ENCODE measurements at regions not wholly inside any gene's neighbourhood (a gene's known extent, or its start where the extent isn't known, plus 50 kb on each side); places are given as distances from the start of the nearest gene placed in this dataset.
A peak's percentile ranks its signal among the peaks of the same experiment; 100 is the strongest.

DNA sequence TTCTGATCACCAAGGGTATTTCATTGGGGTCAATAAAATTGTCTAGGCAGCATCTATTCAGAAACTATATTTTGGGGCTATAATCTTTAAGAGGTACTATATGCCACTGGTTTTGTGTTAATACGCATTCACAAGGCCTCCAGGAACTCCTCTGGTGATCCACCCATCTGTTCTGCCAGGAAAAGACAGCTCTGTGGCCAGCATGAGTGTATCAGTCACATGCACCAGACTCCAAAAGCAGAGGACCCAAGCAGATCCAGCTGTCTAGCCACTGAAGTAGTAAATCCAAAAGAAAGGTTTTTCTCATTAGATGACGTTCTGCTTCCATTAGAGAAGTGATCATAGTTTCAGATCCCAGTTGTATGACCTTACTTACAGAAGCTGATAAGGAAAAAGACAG, 199.6 kb upstream of the CELF2 start:
- H3K27ac ChIP-seq, result peak overlapping the region in 1 of 4 donors; percentile 16
- H3K4me1 ChIP-seq, result peaks cover 0 to 35% (median 21%) of the 10 kb centered on the region in 4 donors
- TF ChIP-seq, protein P1, sequence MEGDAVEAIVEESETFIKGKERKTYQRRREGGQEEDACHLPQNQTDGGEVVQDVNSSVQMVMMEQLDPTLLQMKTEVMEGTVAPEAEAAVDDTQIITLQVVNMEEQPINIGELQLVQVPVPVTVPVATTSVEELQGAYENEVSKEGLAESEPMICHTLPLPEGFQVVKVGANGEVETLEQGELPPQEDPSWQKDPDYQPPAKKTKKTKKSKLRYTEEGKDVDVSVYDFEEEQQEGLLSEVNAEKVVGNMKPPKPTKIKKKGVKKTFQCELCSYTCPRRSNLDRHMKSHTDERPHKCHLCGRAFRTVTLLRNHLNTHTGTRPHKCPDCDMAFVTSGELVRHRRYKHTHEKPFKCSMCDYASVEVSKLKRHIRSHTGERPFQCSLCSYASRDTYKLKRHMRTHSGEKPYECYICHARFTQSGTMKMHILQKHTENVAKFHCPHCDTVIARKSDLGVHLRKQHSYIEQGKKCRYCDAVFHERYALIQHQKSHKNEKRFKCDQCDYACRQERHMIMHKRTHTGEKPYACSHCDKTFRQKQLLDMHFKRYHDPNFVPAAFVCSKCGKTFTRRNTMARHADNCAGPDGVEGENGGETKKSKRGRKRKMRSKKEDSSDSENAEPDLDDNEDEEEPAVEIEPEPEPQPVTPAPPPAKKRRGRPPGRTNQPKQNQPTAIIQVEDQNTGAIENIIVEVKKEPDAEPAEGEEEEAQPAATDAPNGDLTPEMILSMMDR (IDR thresholded peaks at IDR 0.05), result no peak
- TF ChIP-seq POLR2AphosphoS5 (IDR thresholded peaks at IDR 0.05), result peak in 1 of 4 donors; percentile 43
- DNase-seq, result peak; percentile 78
- H3K27me3 ChIP-seq, result no peaks in the 10 kb centered on the region
- WGBS, 2 donors, result 78 to 82% methylated on average over 2 of the region's 2 CpGs
- H3K9me3 ChIP-seq, result no peaks in the 10 kb centered on the region
- H3K4me3 ChIP-seq, result no peak overlapping the region
- intact Hi-C loops (cut with DNase I), result no loop called here
- H3K36me3 ChIP-seq, result no peaks in the 10 kb centered on the region

DNA sequence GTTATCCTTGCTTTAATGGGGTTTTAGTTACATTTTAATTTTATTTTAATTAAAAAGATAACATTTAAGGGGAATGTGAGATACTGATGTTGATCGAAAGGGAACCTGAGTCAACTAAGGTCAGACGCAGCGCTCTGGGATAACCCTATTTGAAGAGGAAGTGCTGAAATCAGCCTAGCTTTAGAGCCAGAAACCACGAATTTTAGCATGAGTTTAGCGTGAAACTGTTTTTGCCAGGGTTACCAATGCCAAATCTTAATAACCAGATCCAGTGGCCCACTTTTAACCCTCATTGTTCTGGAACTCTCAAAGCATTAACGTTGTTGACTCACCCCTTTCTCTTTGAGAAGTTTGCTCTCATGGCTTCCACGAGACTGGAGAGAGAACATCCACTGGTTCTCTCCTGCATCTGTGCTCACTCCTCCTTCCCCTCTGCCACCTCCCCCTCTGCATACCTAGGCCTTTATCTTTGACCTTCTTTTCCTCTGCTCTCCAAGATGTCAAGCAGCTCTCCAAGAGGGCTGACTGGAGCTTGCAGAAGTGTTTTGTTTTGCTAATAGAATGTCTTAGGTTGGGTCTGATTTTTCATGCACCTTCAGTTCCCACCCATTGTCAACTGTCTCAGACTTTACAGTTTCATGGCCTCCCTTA, 198.3 kb upstream of the CELF2 start:
- Histone ChIP-seq H3K27me3 (no peaks in the 10 kb centered on the region), H3K4me1 (peaks cover 0 to 47% (median 28%) of the 10 kb centered on the region in 4 donors), H3K36me3 (no peaks in the 10 kb centered on the region), H3K27ac (no peak overlapping the region), H3K4me3 (no peak overlapping the region), H3K9me3 (no peaks in the 10 kb centered on the region)
- DNase-seq, result no peak
- intact Hi-C loops (cut with DNase I), result no loop called here
- TF ChIP-seq POLR2AphosphoS5 (IDR thresholded peaks at IDR 0.05), result no peak
- TF ChIP-seq, protein P1 (IDR thresholded peaks at IDR 0.05), result no peak
- no peak for TF ChIP-seq POLR2A (IDR thresholded peaks at IDR 0.05)
- TF ChIP-seq EP300 (IDR thresholded peaks at IDR 0.05), result no peak
- 56 to 64% methylated on average over 7 of the region's 7 CpGs for WGBS, 2 donors

DNA sequence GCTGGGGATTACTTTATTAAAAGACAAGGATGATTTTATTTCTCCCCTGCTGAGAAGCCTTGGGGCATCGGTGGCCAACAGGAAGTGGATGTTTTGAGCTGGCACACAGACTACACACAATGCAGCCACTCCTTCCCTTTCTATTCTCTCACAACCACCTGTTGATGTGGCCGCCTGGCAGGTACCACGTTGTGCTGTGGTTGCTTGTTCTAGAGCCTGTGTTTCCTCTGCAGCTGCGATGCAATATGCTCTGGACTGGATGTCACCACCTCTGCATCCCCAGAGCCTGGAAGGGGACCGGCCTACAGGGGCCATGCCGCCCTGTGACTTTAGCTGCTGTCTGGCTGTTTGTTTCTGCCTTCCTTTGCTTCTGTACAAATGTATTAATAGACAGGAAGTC, 195.7 kb upstream of the CELF2 start:
- peak overlapping the region in 1 of 4 donors; percentile 81 for H3K27ac ChIP-seq
- peaks cover 0 to 40% (median 32%) of the 10 kb centered on the region in 4 donors for H3K4me1 ChIP-seq
- no peaks in the 10 kb centered on the region for H3K9me3 ChIP-seq
- DNase-seq, result no peak
- intact Hi-C loops (cut with DNase I), result no loop called here
- TF ChIP-seq EP300 (IDR thresholded peaks at IDR 0.05), result no peak
- no peaks in the 10 kb centered on the region for H3K36me3 ChIP-seq
- no peaks in the 10 kb centered on the region for H3K27me3 ChIP-seq
- WGBS, 2 donors, result 41 to 44% methylated on average over 6 of the region's 6 CpGs
- no peak overlapping the region for H3K4me3 ChIP-seq

DNA sequence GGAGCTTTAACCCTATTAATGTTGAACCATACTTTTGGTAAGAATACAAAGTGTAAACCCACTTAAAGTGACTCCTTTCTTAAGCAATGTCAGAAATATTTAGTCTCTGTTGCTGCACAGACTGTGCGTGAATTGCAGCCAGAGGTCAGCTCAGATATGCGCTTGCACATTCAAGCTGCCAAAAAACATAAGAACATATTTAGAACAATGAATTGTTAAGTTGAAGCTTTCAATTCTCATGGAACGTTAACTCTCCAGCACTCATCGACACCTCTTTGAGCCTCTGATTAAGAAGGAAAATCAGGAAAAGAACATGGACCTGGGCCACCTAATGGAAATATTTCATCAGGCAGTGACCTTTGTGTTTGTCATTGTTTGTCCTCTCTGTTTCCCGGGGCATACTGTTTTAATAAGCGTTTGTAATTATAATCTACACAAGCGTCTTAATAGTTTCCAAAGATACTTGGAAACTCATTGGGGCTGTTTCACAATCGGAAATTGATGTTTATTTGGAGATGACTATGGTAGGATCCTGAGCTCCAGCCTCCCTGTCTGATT, 193.0 kb upstream of the CELF2 start:
- no peak overlapping the region for H3K4me3 ChIP-seq
- H3K36me3 ChIP-seq, result no peaks in the 10 kb centered on the region
- 79 to 85% methylated on average over 8 of the region's 8 CpGs for WGBS, 2 donors
- DNase-seq, result peak; percentile 83
- H3K27me3 ChIP-seq, result no peaks in the 10 kb centered on the region
- H3K9me3 ChIP-seq, result no peaks in the 10 kb centered on the region
- TF ChIP-seq EP300 (IDR thresholded peaks at IDR 0.05) (no peak), POLR2AphosphoS5 (IDR thresholded peaks at IDR 0.05) (peak; percentile 8 to 28 (median 20))
- peak overlapping the region; percentile 47 to 81 (median 60) for H3K27ac ChIP-seq
- H3K4me1 ChIP-seq, result peaks cover 0 to 55% (median 36%) of the 10 kb centered on the region in 4 donors
- intact Hi-C loops (cut with DNase I), result no loop called here

DNA sequence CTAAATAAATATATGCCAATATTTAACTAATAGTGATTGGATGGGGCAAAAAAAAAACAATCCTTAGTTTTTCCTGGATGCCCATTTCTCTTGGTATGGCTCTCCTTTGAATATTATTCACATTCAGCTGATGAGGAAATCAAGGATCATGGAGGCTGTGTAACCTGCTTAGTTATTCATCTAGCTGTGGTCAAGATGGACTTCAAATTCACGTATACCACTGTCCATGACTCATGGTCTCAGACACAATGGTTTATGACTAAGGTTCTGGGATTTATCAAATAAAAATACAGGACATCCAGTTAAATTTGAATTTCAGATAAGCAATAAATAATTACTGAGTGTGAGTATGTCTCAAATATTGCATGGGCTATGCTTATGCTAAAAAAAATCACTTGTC, 191.5 kb upstream of the CELF2 start:
- Histone ChIP-seq H3K4me3 (no peak overlapping the region), H3K27ac (peak overlapping the region in 2 of 4 donors; percentile 69 to 81), H3K9me3 (no peaks in the 10 kb centered on the region), H3K27me3 (no peaks in the 10 kb centered on the region), H3K4me1 (peaks cover 0 to 69% (median 51%) of the 10 kb centered on the region in 4 donors), H3K36me3 (no peaks in the 10 kb centered on the region)
- DNase-seq, result no peak
- WGBS, 2 donors, result 76 to 86% methylated on average over 1 of the region's 1 CpG
- intact Hi-C loops (cut with DNase I), result no loop called here
- no peak for TF ChIP-seq POLR2A (IDR thresholded peaks at IDR 0.05)
- TF ChIP-seq, protein P1 (IDR thresholded peaks at IDR 0.05), result no peak
- no peak for TF ChIP-seq EP300 (IDR thresholded peaks at IDR 0.05)
- TF ChIP-seq POLR2AphosphoS5 (IDR thresholded peaks at IDR 0.05), result no peak
